Caco-2 (cell line): ENCODE measurements at regions not wholly inside any gene's neighbourhood (a gene's known extent, or its start where the extent isn't known, plus 50 kb on each side); places are given as distances from the start of the nearest gene placed in this dataset.

Source experiments
- BruUV-seq: library from RNA; stranded (reverse); fragments of 400-500 nt; replicated peaks from 2 replicates; lab custom pipeline; 2021; lab: Mats Ljungman, UMichigan
- CTCF ChIA-PET: fragments of 300-600 bp; sonication (Branson Sonifier 250); formaldehyde crosslinking; loops from one replicate; lab custom pipeline; 2022; ENCODE audit warnings: antibody characterized with exemption; lab: Charles Lee
- POLR2A ChIA-PET: fragments of 300-600 bp; sonication (Branson Sonifier 250); formaldehyde crosslinking; loops from one replicate; lab custom pipeline; 2022; ENCODE audit warnings: antibody characterized with exemption; lab: Charles Lee
- DNase-seq, 2 experiments: peaks; one replicate each; pipeline versions ENCODE4 v3.0.0 to v3.0.0-alpha.2; 2020 to 2022
- H3K27me3 ChIP-seq: replicated peaks from 2 replicates; pipeline ENCODE4 v1.6.0; 2011; ENCODE audit warnings: low read length; ENCODE audit not compliant: control insufficient read depth, insufficient read depth
- H3K36me3 ChIP-seq: 2 replicates; pipeline ENCODE4 v1.5.1; 2011; ENCODE audit warnings: low read length; ENCODE audit not compliant: control insufficient read depth, insufficient read depth
- H3K4me1 ChIP-seq: fragments of 250-450 bp; sonication (Bioruptor Pico); 2 replicates; pipeline ENCODE4 v1.5.1; 2020; ENCODE audit warnings: mild to moderate bottlenecking
- H3K4me3 ChIP-seq: 2 replicates; pipeline ENCODE4 v1.5.1; 2011; ENCODE audit warnings: low read depth, mild to moderate bottlenecking, control low read depth, low read length
- H3K9me3 ChIP-seq: fragments of 250-450 bp; sonication (Bioruptor Pico); 2 replicates; pipeline ENCODE4 v1.5.1; 2020; ENCODE audit warnings: mild to moderate bottlenecking, moderate library complexity
- H3K27ac Mint-ChIP-seq: one replicate; pipeline ENCODE4 v1.8.0; 2022; ENCODE audit warnings: mixed read lengths; ENCODE audit not compliant: unreplicated experiment
- H3K27me3 Mint-ChIP-seq: one replicate; pipeline ENCODE4 v1.8.0; 2022; ENCODE audit warnings: mixed read lengths; ENCODE audit not compliant: insufficient read depth, unreplicated experiment
- H3K36me3 Mint-ChIP-seq: one replicate; pipeline ENCODE4 v1.8.0; 2022; ENCODE audit warnings: mild to moderate bottlenecking, mixed read lengths; ENCODE audit not compliant: insufficient read depth, unreplicated experiment
- H3K4me1 Mint-ChIP-seq: one replicate; pipeline ENCODE4 v1.8.0; 2022; ENCODE audit warnings: low read depth, mixed read lengths; ENCODE audit not compliant: unreplicated experiment
- H3K4me3 Mint-ChIP-seq: one replicate; pipeline ENCODE4 v1.8.0; 2022; ENCODE audit warnings: mild to moderate bottlenecking, moderate library complexity, mixed read lengths; ENCODE audit not compliant: unreplicated experiment
- H3K9me3 Mint-ChIP-seq: one replicate; pipeline ENCODE4 v1.8.0; 2022; ENCODE audit warnings: mixed read lengths; ENCODE audit not compliant: unreplicated experiment
- intact Hi-C: fragments of 100-400 bp; cut with micrococcal nuclease; formaldehyde crosslinking; loops from one replicate; pipeline ENCODE4 v1.10.0; 2022; ENCODE audit not compliant: unreplicated experiment
- TF ChIP-seq, protein P1 (sequence below), 2 experiments: fragments of 200-600 bp in 1 of 2; IDR thresholded peaks; 1 replicate in 1 of 2; 2 replicates in 1 of 2; pipeline versions ENCODE4 v1.5.1 to v1.8.0; 2011 to 2022; ENCODE audit warnings: antibody characterized with exemption in 1 of 2, control low read depth in 1 of 2, inconsistent platforms in 1 of 2, low read depth in 1 of 2, low read length in 1 of 2, mild to moderate bottlenecking in 1 of 2, moderate library complexity in 1 of 2; ENCODE audit not compliant: insufficient read depth in 1 of 2, severe bottlenecking in 1 of 2, unreplicated experiment in 1 of 2

DNA sequence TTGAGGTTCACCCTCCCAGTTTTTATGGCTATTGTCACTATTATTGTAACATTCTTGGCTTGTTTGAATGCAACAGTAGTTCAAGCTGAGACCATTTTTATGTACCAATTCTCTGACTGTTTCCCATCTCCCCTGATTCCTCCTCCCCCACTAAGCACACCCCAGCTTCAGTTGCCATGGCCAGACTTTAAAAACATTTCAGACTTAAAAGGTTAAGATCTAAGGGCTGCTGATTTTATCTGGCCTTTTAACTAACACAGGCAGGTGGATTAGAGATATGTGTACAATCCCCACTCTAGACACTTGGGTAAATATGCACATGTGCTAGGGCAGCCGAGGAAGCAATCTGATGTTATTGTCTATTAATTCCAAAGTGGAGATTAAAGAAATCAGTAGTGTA is 386.3 kb upstream of the NR2F2 start:
- no TSS peak for BruUV-seq
- no peaks in the 10 kb centered on the region for H3K27me3 ChIP-seq
- no peaks in the 10 kb centered on the region for H3K36me3 ChIP-seq
- no peaks in the 10 kb centered on the region for H3K27me3 Mint-ChIP-seq
- no peak overlapping the region for H3K4me3 ChIP-seq
- POLR2A ChIA-PET, result no interaction called here
- H3K4me3 Mint-ChIP-seq, result peak overlapping the region; percentile 9
- peak overlapping the region; percentile 65 for H3K27ac Mint-ChIP-seq
- intact Hi-C loops, result loop anchor here (1.0 to 5.0 kb wide), 7 partner anchors 31 to 321 kb away; no protein-coding TSS in a partner anchor
- H3K9me3 Mint-ChIP-seq, result peaks cover 15% of the 10 kb centered on the region
- H3K9me3 ChIP-seq, result no peaks in the 10 kb centered on the region
- peak; percentile 46 to 65 for DNase-seq
- no peaks in the 10 kb centered on the region for H3K36me3 Mint-ChIP-seq
- peaks cover 17% of the 10 kb centered on the region for H3K4me1 ChIP-seq
- H3K4me1 Mint-ChIP-seq, result peaks cover 12% of the 10 kb centered on the region
- CTCF ChIA-PET, result no interaction called here
- TF ChIP-seq, protein P1, sequence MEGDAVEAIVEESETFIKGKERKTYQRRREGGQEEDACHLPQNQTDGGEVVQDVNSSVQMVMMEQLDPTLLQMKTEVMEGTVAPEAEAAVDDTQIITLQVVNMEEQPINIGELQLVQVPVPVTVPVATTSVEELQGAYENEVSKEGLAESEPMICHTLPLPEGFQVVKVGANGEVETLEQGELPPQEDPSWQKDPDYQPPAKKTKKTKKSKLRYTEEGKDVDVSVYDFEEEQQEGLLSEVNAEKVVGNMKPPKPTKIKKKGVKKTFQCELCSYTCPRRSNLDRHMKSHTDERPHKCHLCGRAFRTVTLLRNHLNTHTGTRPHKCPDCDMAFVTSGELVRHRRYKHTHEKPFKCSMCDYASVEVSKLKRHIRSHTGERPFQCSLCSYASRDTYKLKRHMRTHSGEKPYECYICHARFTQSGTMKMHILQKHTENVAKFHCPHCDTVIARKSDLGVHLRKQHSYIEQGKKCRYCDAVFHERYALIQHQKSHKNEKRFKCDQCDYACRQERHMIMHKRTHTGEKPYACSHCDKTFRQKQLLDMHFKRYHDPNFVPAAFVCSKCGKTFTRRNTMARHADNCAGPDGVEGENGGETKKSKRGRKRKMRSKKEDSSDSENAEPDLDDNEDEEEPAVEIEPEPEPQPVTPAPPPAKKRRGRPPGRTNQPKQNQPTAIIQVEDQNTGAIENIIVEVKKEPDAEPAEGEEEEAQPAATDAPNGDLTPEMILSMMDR (IDR thresholded peaks at IDR 0.05; ENCODE audit: insufficient read depth in 1 of 2, low read depth in 1 of 2, low read length in 1 of 2, severe bottlenecking in 1 of 2, unreplicated experiment in 1 of 2), result no peak

- Histone ChIP-seq H3K4me1 (peaks cover 17% of the 10 kb centered on the region), H3K4me3 (no peak overlapping the region), H3K36me3 (no peaks in the 10 kb centered on the region), H3K27me3 (no peaks in the 10 kb centered on the region), H3K9me3 (no peaks in the 10 kb centered on the region)
- H3K27me3 Mint-ChIP-seq, result no peaks in the 10 kb centered on the region
- peaks cover 10% of the 10 kb centered on the region for H3K9me3 Mint-ChIP-seq
- BruUV-seq, result no TSS peak
- no peak for DNase-seq
- peak overlapping the region; percentile 65 for H3K27ac Mint-ChIP-seq
- TF ChIP-seq, protein P1 (IDR thresholded peaks at IDR 0.05; ENCODE audit: insufficient read depth in 1 of 2, low read depth in 1 of 2, low read length in 1 of 2, severe bottlenecking in 1 of 2, unreplicated experiment in 1 of 2), result no peak
- H3K36me3 Mint-ChIP-seq, result no peaks in the 10 kb centered on the region
- POLR2A ChIA-PET, result interaction anchor here (0.6 kb wide), 1 partner anchor 227 kb away, joined by 3 read pairs; no protein-coding TSS in a partner anchor
- CTCF ChIA-PET, result no interaction called here
- H3K4me1 Mint-ChIP-seq, result peaks cover 12% of the 10 kb centered on the region
- no peak overlapping the region for H3K4me3 Mint-ChIP-seq
- intact Hi-C loops, result loop anchor here (1.0 to 5.0 kb wide), 7 partner anchors 32 to 321 kb away; no protein-coding TSS in a partner anchor
Measured at GRCh38 chr15:95944661-95945255, 385.7 kb upstream of the NR2F2 start.

DNA sequence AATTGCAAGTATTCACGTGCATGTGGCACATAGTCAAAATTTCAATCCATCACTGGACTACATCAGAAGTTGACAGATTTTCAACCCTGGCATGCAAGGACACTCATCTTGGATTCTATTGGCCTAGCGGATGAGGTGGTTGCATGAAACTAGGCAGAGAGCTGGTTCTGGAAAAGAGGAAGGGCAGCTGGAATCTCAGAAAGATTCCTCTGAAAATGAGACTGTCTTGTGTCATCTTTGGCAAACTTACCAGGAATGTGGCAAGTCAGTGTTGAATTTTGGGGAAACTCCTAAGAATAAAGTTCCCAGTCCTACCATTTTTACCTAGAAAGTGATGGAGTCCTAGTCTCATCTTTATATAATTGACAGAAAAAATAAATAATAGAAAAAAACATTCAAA is 384.3 kb upstream of the NR2F2 start:
- H3K4me3 Mint-ChIP-seq, result no peak overlapping the region
- no peak for DNase-seq
- peak overlapping the region; percentile 65 for H3K27ac Mint-ChIP-seq
- POLR2A ChIA-PET, result no interaction called here
- H3K27me3 Mint-ChIP-seq, result no peaks in the 10 kb centered on the region
- peaks cover 12% of the 10 kb centered on the region for H3K4me1 Mint-ChIP-seq
- TF ChIP-seq, protein P1 (IDR thresholded peaks at IDR 0.05; ENCODE audit: insufficient read depth in 1 of 2, low read depth in 1 of 2, low read length in 1 of 2, severe bottlenecking in 1 of 2, unreplicated experiment in 1 of 2), result no peak
- intact Hi-C loops, result no loop called here
- Histone ChIP-seq H3K4me3 (no peak overlapping the region), H3K9me3 (no peaks in the 10 kb centered on the region), H3K4me1 (peaks cover 25% of the 10 kb centered on the region), H3K36me3 (no peaks in the 10 kb centered on the region), H3K27me3 (no peaks in the 10 kb centered on the region)
- no peaks in the 10 kb centered on the region for H3K36me3 Mint-ChIP-seq
- no TSS peak for BruUV-seq
- H3K9me3 Mint-ChIP-seq, result peaks cover 12% of the 10 kb centered on the region
- CTCF ChIA-PET, result no interaction called here
